Kasumi-1 (cell line): ENCODE measurements at regions not wholly inside any gene's neighbourhood (a gene's known extent, or its start where the extent isn't known, plus 50 kb on each side); places are given as distances from the start of the nearest gene placed in this dataset.
"Not testable (repeated sequence)": the region's sequence is repeated elsewhere in the genome, so short reads cannot be mapped to it uniquely, and the experiment has no call there.

Source experiments
- DNase-seq, 2 experiments: peaks; one replicate each; lab custom pipeline; 2025; lab: John Stamatoyannopoulos, UW

GRCh38 chr17:71488851-71489250 is 632.0 kb upstream of the SOX9 start:
- no peak for DNase-seq

- DNase-seq = no peak
Measured at GRCh38 chr17:71494062-71494855, 626.6 kb upstream of the SOX9 start.

- DNase-seq = no peak
Measured at GRCh38 chr17:71495420-71495819, 625.4 kb upstream of the SOX9 start.

DNA sequence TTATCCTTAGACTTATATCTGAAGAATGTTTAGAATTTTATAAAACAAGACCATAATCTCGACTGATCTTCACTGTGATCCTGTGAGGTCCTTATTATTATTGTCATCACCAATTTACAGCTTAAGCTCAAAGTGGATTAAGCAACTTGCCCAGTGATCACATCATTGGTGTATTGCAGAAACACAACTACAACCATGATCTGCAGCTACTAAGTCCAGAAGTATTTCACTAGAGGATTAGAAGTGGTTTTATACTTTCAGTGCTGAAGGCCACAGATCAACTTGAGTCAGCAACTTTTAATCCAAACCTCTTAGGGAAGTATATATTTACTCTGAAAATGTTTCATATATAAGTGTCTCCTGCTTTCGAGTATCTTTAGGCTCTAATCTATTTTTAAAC is 624.3 kb upstream of the SOX9 start:
- no peak for DNase-seq

DNA sequence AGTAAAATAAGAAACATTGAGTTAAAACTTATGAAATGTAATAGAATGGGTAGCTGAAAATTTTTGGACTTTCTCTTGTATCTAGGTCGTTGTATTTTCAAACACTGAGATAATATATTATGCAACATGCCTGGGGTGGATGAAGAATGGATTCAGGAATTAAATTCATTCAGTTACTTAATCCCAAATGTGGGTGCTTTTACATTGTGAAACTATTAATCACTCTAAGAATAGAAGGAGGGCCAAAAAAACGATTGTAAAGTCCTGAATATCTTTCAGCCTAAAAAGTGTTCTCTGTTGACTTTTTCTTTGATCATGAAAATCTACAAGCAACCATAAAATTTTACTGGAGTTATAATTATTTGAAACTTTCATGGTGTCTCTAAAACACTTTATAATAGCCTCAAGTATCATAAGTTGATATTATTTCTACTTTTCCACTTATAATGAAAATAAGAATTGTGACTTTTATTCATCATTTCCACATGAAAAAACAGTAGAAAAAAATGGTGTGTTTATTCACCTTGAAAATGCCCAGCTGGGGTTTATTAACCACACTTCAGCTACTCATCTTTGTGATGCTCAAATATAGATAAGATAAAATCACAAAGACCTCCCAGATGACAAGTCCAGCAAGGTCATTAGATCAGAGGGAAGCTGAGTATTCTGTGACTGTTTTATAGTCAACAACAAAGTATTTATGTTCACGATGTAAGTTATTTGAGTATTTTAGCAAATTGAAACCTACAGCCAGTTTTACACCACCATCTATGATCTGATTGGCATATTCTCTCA is 619.9 kb upstream of the SOX9 start:
- no peak for DNase-seq

- no peak for DNase-seq
Measured at GRCh38 chr17:71501711-71502110, 619.1 kb upstream of the SOX9 start.

- no peak for DNase-seq
Measured at GRCh38 chr17:71502443-71502842, 618.4 kb upstream of the SOX9 start.

- no peak for DNase-seq
Measured at GRCh38 chr17:71503710-71504465, 616.9 kb upstream of the SOX9 start.

GRCh38 chr17:71505200-71505599 is 615.6 kb upstream of the SOX9 start:
- no peak for DNase-seq

DNA sequence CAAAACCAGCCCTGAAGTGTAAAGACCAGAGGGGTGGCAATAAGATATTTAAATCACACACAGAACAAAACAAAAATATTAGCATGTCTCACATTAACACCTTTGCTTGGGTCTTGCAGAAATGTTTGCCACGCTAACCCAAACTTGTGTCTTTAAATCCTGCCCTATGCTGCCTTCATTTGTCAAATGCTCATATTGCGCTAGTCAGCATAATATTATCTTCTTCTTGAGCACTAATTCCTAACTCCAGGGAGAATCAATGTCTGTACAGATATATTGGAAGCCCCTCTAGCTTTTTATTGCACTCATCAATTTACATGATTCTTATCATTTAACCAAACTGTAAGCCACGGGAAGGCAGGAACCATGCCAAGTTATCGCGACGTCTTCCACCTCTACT is 614.8 kb upstream of the SOX9 start:
- no peak for DNase-seq

- no peak for DNase-seq
Measured at GRCh38 chr17:71511266-71511995, 609.4 kb upstream of the SOX9 start.

GRCh38 chr17:71513725-71514124 is 607.1 kb upstream of the SOX9 start:
- DNase-seq = not testable (repeated sequence)

GRCh38 chr17:71516149-71516548 is 604.7 kb upstream of the SOX9 start:
- no peak for DNase-seq

- no peak for DNase-seq
Measured at GRCh38 chr17:71519285-71519684, 601.5 kb upstream of the SOX9 start.

GRCh38 chr17:71521724-71522123 is 599.1 kb upstream of the SOX9 start:
- no peak for DNase-seq

DNA sequence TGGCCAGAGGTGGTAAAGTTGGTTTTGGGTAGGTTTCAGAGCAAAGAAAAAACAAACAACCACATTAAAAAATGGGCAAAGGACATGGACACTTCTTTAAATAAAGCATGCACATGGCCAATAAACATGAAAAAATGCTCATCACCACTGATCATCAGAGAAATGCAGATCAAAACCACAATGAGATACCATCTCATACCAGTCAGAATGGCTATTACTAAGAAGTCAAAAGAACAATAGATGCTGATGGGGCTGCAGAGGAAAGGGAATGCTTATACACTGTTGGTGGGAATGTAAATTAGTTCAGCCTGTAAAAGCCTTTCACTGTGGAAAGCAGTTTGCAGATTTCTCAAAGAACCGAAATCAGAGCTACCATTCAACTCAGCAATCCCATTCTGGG is 598.4 kb upstream of the SOX9 start:
- no peak for DNase-seq

- DNase-seq = no peak
Measured at GRCh38 chr17:71527311-71527710, 593.5 kb upstream of the SOX9 start.

GRCh38 chr17:71528210-71528609 is 592.6 kb upstream of the SOX9 start:
- DNase-seq = no peak

DNA sequence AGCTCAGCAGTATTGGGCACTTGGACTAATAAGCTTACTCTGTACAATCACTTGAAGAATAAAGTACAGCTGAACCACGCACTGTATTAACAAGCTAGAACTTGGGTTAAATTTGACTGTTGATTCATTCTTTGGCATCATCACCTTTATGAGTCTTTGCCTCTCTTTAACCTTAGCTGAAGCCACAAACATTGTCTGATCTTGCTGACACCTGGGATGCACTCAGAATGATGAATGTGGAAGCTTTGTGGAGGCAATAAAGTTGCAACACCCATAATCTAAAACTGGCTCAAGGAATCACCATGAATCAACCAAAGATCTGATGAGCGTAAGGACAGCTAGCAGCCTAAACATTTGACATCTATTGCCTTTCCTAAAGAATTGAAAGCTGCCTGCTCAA is 590.6 kb upstream of the SOX9 start:
- no peak for DNase-seq

GRCh38 chr17:71535321-71535720 is 585.5 kb upstream of the SOX9 start:
- DNase-seq = no peak

DNA sequence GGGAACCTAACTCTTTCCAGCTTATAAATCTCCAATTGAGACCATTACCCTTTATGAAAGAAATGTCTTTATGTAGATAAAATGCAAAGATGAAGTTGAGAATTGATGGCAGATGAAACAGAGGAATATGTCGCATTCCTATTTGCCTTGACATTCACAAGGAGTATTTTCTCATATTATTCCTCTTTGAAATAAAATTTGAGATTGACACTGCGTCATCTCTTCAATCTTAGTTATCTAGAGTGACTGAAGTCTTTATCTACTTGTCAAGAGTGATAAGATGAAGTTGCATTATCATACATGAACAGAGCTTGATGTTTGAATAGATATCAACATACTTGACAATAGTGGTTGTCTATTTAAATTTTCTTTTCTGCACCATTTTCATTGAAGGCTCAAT is 574.4 kb upstream of the SOX9 start:
- DNase-seq = no peak

GRCh38 chr17:71547904-71548303 is 572.9 kb upstream of the SOX9 start:
- DNase-seq = no peak
